H1 (cell line): ENCODE measurements at regions not wholly inside any gene's neighbourhood (a gene's known extent, or its start where the extent isn't known, plus 50 kb on each side); places are given as distances from the start of the nearest gene placed in this dataset.

Source experiments
- CHD7 ChIP-seq: fragments of 300-600 bp; sonication (generic); IDR thresholded peaks from 2 replicates; pipeline ENCODE4 v1.7.1; 2012; ENCODE audit warnings: low read length, moderate library complexity, mild to moderate bottlenecking, inconsistent platforms; ENCODE audit not compliant: insufficient replicate concordance
- EGR1 ChIP-seq: IDR thresholded peaks from 2 replicates; pipeline ENCODE4 v1.6.1; 2011; ENCODE audit warnings: low read depth, low read length, borderline replicate concordance

- TF ChIP-seq CHD7 (no peak), EGR1 (no peak)
Measured at GRCh38 chr13:80109303-80109702, 231.6 kb downstream of the SPRY2 start (continued).
